ENCODE measurements at regions not wholly inside any gene's neighbourhood (a gene's known extent, or its start where the extent isn't known, plus 50 kb on each side); places are given as distances from the start of the nearest gene placed in this dataset.
"Not testable (repeated sequence)": the region's sequence is repeated elsewhere in the genome, so short reads cannot be mapped to it uniquely, and the experiment has no call there.

- no peak for DNase-seq
Observed at GRCh38 chr1:43039228-43040055, 80.8 kb upstream of the SLC2A1 start.

- DNase-seq = no peak
Observed at GRCh38 chr1:43038232-43038935, 79.7 kb upstream of the SLC2A1 start.

GRCh38 chr1:43037466-43037865 is 78.8 kb upstream of the SLC2A1 start:
- no peak for DNase-seq

GRCh38 chr1:43036932-43037331 is 78.3 kb upstream of the SLC2A1 start:
- no peak for DNase-seq

GRCh38 chr1:43035821-43036741 is 77.4 kb upstream of the SLC2A1 start:
- no peak for DNase-seq

GRCh38 chr1:43034778-43035177 is 76.1 kb upstream of the SLC2A1 start:
- no peak for DNase-seq

GRCh38 chr1:43034195-43034658 is 75.6 kb upstream of the SLC2A1 start:
- DNase-seq = no peak

GRCh38 chr1:43031316-43032203 is 72.9 kb upstream of the SLC2A1 start:
- DNase-seq = no peak

- no peak for DNase-seq
Observed at GRCh38 chr1:43024905-43025304, 66.2 kb upstream of the SLC2A1 start.

GRCh38 chr1:43021547-43022474 is 63.1 kb upstream of the SLC2A1 start:
- no peak for DNase-seq

- DNase-seq = no peak
Observed at GRCh38 chr1:43019226-43019625, 60.6 kb upstream of the SLC2A1 start.

GRCh38 chr1:43018121-43018520 is 59.5 kb upstream of the SLC2A1 start:
- no peak for DNase-seq

GRCh38 chr1:43015269-43015668 is 56.6 kb upstream of the SLC2A1 start:
- no peak for DNase-seq

GRCh38 chr1:43014579-43014978 is 55.9 kb upstream of the SLC2A1 start:
- not testable (repeated sequence) for DNase-seq

- DNase-seq = no peak
Observed at GRCh38 chr1:43011020-43011419, 52.4 kb upstream of the SLC2A1 start.

- DNase-seq = no peak
Observed at GRCh38 chr1:43009274-43009673, 50.6 kb upstream of the SLC2A1 start.

- DNase-seq = no peak
Observed at GRCh38 chr1:43008115-43009060, 49.7 kb upstream of the SLC2A1 start.

Measured in activated CD4-positive, alpha-beta T cell treated with anti-CD3 and anti-CD28 coated beads for 1 hour (primary cell).